ENCODE measurements at regions not wholly inside any gene's neighbourhood (a gene's known extent, or its start where the extent isn't known, plus 50 kb on each side); places are given as distances from the start of the nearest gene placed in this dataset.

DNA sequence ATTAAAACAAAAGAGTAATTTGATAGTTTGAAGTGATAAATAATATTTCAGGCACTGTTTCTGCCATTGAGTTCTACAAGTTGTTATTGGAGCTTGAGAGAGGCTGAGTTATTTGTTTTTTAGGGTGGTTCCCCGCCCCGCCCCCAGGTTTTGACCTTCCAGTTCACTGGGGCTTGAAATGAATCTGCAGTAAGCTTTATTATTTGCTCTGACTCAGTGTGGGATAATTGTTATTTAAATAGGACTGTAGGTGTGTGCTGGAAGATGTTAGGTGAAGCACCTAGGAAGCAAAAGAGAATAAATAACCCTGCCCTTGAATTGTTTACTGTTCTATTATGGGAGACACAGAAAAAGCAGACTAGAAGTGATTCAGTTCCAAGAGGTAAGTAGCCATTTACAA, 81.2 kb upstream of the KCNIP4 start:
- H3K4me2 ChIP-seq (ENCODE audit: low read length), result no peak overlapping the region
- H3K4me3 ChIP-seq (ENCODE audit: low read depth, low read length, poor library complexity, severe bottlenecking), result no peak overlapping the region
- H3K9me2 ChIP-seq (ENCODE audit: low read depth, low read length), result no peaks in the 10 kb centered on the region
- H3K4me1 ChIP-seq (ENCODE audit: insufficient read depth, low read length, severe bottlenecking), result no peaks in the 10 kb centered on the region
- no peak overlapping the region for H3K9ac ChIP-seq (ENCODE audit: low read length)
- no peak for TF ChIP-seq EZH2 (IDR thresholded peaks at IDR 0.05; ENCODE audit: borderline replicate concordance, low read length)
- TF ChIP-seq, protein P1, sequence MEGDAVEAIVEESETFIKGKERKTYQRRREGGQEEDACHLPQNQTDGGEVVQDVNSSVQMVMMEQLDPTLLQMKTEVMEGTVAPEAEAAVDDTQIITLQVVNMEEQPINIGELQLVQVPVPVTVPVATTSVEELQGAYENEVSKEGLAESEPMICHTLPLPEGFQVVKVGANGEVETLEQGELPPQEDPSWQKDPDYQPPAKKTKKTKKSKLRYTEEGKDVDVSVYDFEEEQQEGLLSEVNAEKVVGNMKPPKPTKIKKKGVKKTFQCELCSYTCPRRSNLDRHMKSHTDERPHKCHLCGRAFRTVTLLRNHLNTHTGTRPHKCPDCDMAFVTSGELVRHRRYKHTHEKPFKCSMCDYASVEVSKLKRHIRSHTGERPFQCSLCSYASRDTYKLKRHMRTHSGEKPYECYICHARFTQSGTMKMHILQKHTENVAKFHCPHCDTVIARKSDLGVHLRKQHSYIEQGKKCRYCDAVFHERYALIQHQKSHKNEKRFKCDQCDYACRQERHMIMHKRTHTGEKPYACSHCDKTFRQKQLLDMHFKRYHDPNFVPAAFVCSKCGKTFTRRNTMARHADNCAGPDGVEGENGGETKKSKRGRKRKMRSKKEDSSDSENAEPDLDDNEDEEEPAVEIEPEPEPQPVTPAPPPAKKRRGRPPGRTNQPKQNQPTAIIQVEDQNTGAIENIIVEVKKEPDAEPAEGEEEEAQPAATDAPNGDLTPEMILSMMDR (IDR thresholded peaks at IDR 0.05; ENCODE audit: low read length), result no peak
- H3K9me3 ChIP-seq (ENCODE audit: low read length), result no peaks in the 10 kb centered on the region
- no peaks in the 10 kb centered on the region for H3K79me2 ChIP-seq (ENCODE audit: insufficient read depth, low read length)
- no peaks in the 10 kb centered on the region for H3K36me3 ChIP-seq (ENCODE audit: insufficient read depth, low read length)
- H3K27ac ChIP-seq (ENCODE audit: low read depth, low read length, poor library complexity, severe bottlenecking), result no peak overlapping the region
- H3F3A ChIP-seq (ENCODE audit: insufficient read depth, low read length), result no peaks in the 10 kb centered on the region
- H3K27me3 ChIP-seq (ENCODE audit: insufficient read depth, low read length), result no peaks in the 10 kb centered on the region
- H2AFZ ChIP-seq (ENCODE audit: low read length), result no peak overlapping the region
- H4K20me1 ChIP-seq (ENCODE audit: insufficient read depth, low read length), result no peaks in the 10 kb centered on the region

DNA sequence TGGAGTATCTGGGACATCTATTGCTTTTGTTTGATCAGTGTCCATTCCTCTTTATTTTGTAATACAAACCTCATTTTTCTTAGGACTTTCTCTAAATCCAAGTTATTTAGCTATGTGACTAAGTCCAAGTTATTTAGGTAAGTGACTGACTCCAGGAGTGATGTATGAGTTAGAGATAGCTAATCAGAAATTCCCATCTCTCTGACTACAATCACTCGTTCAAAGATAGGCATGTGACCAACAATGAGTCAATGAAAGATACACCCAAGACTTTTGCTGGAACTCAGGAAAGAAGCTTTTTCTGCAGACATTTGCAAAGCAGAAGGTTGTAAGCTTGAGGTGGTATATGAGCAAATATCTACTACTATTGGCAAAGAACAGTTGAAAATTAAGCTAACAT, 72.5 kb upstream of the KCNIP4 start:
- H3K4me3 ChIP-seq (ENCODE audit: low read depth, low read length, poor library complexity, severe bottlenecking), result no peak overlapping the region
- H3K4me1 ChIP-seq (ENCODE audit: insufficient read depth, low read length, severe bottlenecking), result no peaks in the 10 kb centered on the region
- no peak overlapping the region for H2AFZ ChIP-seq (ENCODE audit: low read length)
- no peaks in the 10 kb centered on the region for H3K27me3 ChIP-seq (ENCODE audit: insufficient read depth, low read length)
- TF ChIP-seq EZH2 (IDR thresholded peaks at IDR 0.05; ENCODE audit: borderline replicate concordance, low read length), result no peak
- TF ChIP-seq, protein P1 (IDR thresholded peaks at IDR 0.05; ENCODE audit: low read length), result no peak
- H3K9me2 ChIP-seq (ENCODE audit: low read depth, low read length), result no peaks in the 10 kb centered on the region
- no peaks in the 10 kb centered on the region for H3K79me2 ChIP-seq (ENCODE audit: insufficient read depth, low read length)
- H3K36me3 ChIP-seq (ENCODE audit: insufficient read depth, low read length), result no peaks in the 10 kb centered on the region
- no peaks in the 10 kb centered on the region for H3F3A ChIP-seq (ENCODE audit: insufficient read depth, low read length)
- H3K9me3 ChIP-seq (ENCODE audit: low read length), result no peaks in the 10 kb centered on the region
- no peak overlapping the region for H3K4me2 ChIP-seq (ENCODE audit: low read length)
- no peak overlapping the region for H3K27ac ChIP-seq (ENCODE audit: low read depth, low read length, poor library complexity, severe bottlenecking)
- H4K20me1 ChIP-seq (ENCODE audit: insufficient read depth, low read length), result no peaks in the 10 kb centered on the region
- no peak overlapping the region for H3K9ac ChIP-seq (ENCODE audit: low read length)

DNA sequence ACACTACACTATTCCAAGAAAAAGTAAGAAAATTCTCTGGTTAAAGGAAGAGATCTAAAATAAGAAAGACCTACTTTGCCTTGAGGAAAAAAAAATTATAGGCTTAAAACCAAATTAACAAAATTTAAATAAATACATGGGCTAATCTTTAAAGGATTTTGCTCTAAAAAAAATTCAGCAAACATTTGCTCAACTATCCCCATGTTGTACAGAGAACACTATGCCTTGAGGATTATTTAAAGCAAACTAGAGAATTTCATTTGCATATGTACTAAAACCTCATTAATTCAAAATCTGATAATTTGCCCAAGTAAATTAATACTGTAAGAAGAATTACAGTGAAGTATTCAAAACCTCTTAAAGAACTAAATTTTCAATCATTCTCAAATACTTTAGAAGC, 71.6 kb upstream of the KCNIP4 start:
- no peaks in the 10 kb centered on the region for H3K4me1 ChIP-seq (ENCODE audit: insufficient read depth, low read length, severe bottlenecking)
- no peak overlapping the region for H3K4me2 ChIP-seq (ENCODE audit: low read length)
- H3K9ac ChIP-seq (ENCODE audit: low read length), result no peak overlapping the region
- no peaks in the 10 kb centered on the region for H4K20me1 ChIP-seq (ENCODE audit: insufficient read depth, low read length)
- H3K79me2 ChIP-seq (ENCODE audit: insufficient read depth, low read length), result no peaks in the 10 kb centered on the region
- no peaks in the 10 kb centered on the region for H3K9me3 ChIP-seq (ENCODE audit: low read length)
- no peaks in the 10 kb centered on the region for H3F3A ChIP-seq (ENCODE audit: insufficient read depth, low read length)
- no peaks in the 10 kb centered on the region for H3K9me2 ChIP-seq (ENCODE audit: low read depth, low read length)
- no peak for TF ChIP-seq EZH2 (IDR thresholded peaks at IDR 0.05; ENCODE audit: borderline replicate concordance, low read length)
- TF ChIP-seq, protein P1 (IDR thresholded peaks at IDR 0.05; ENCODE audit: low read length), result no peak
- no peak overlapping the region for H3K4me3 ChIP-seq (ENCODE audit: low read depth, low read length, poor library complexity, severe bottlenecking)
- no peaks in the 10 kb centered on the region for H3K36me3 ChIP-seq (ENCODE audit: insufficient read depth, low read length)
- H3K27ac ChIP-seq (ENCODE audit: low read depth, low read length, poor library complexity, severe bottlenecking), result no peak overlapping the region
- H2AFZ ChIP-seq (ENCODE audit: low read length), result no peak overlapping the region
- no peaks in the 10 kb centered on the region for H3K27me3 ChIP-seq (ENCODE audit: insufficient read depth, low read length)
